OCI-LY1 (cell line): ENCODE measurements at regions not wholly inside any gene's neighbourhood (a gene's known extent, or its start where the extent isn't known, plus 50 kb on each side); places are given as distances from the start of the nearest gene placed in this dataset.

Experiments used
- H2AFZ ChIP-seq: fragments of 200-600 bp; sonication (generic), shearing (Covaris generic); 2 replicates; pipeline ENCODE4 v1.6.0; 2014; ENCODE audit warnings: antibody characterized with exemption, mild to moderate bottlenecking, low read length
- H3F3A ChIP-seq: fragments of 200-600 bp; sonication (generic), shearing (Covaris generic); 2 replicates; pipeline ENCODE4 v1.6.0; 2014; ENCODE audit warnings: mild to moderate bottlenecking, antibody characterized with exemption, low read length, moderate library complexity; ENCODE audit not compliant: insufficient read depth
- H3K27ac ChIP-seq: fragments of 200-600 bp; sonication (generic); 2 replicates; pipeline ENCODE4 v1.5.1; 2014; ENCODE audit warnings: low read length, mixed run types, mild to moderate bottlenecking, low read depth; ENCODE audit not compliant: poor library complexity, severe bottlenecking
- H3K27me3 ChIP-seq: fragments of 200-600 bp; sonication (generic); 2 replicates; pipeline ENCODE4 v1.6.0; 2014; ENCODE audit warnings: antibody characterized with exemption, mild to moderate bottlenecking, low read length, moderate library complexity; ENCODE audit not compliant: insufficient read depth
- H3K36me3 ChIP-seq: fragments of 200-600 bp; sonication (generic); 2 replicates; pipeline ENCODE4 v1.6.1; 2014; ENCODE audit warnings: mild to moderate bottlenecking, antibody characterized with exemption, low read length, moderate library complexity, mixed read lengths; ENCODE audit not compliant: insufficient read depth
- H3K4me1 ChIP-seq: fragments of 200-600 bp; sonication (generic); 2 replicates; pipeline ENCODE4 v1.5.1; 2014; ENCODE audit warnings: mild to moderate bottlenecking, low read length, moderate library complexity; ENCODE audit not compliant: insufficient read depth, severe bottlenecking
- H3K4me2 ChIP-seq: fragments of 200-600 bp; sonication (generic), shearing (Covaris generic); 2 replicates; pipeline ENCODE4 v1.6.1; 2014; ENCODE audit warnings: low read length
- H3K4me3 ChIP-seq: fragments of 200-600 bp; sonication (generic); 2 replicates; pipeline ENCODE4 v1.5.1; 2014; ENCODE audit warnings: low read length, low read depth, mild to moderate bottlenecking, mixed read lengths; ENCODE audit not compliant: poor library complexity, severe bottlenecking
- H3K79me2 ChIP-seq: fragments of 200-600 bp; shearing (Covaris generic); 2 replicates; pipeline ENCODE4 v1.6.1; 2016; ENCODE audit warnings: mixed run types, low read length, mixed read lengths; ENCODE audit not compliant: insufficient read depth
- H3K9ac ChIP-seq: fragments of 200-600 bp; sonication (generic), shearing (Covaris generic); 2 replicates; pipeline ENCODE4 v1.6.1; 2014; ENCODE audit warnings: mild to moderate bottlenecking, low read length, mixed read lengths
- H3K9me2 ChIP-seq: fragments of 200-600 bp; sonication (generic), shearing (Covaris generic); 2 replicates; pipeline ENCODE4 v1.6.1; 2014; ENCODE audit warnings: low read depth, mild to moderate bottlenecking, low read length, mixed read lengths
- H3K9me3 ChIP-seq: fragments of 200-600 bp; shearing (Covaris generic); 2 replicates; pipeline ENCODE4 v1.6.1; 2014; ENCODE audit warnings: low read length, mixed read lengths
- H4K20me1 ChIP-seq: fragments of 200-600 bp; sonication (generic), shearing (Covaris generic); 2 replicates; pipeline ENCODE4 v1.6.0; 2016; ENCODE audit warnings: mild to moderate bottlenecking, low read length; ENCODE audit not compliant: insufficient read depth
- CTCF ChIP-seq: fragments of 200-600 bp; sonication (generic), shearing (Covaris generic); IDR thresholded peaks from 2 replicates; pipeline ENCODE4 v1.5.1; 2017; ENCODE audit warnings: mild to moderate bottlenecking, antibody characterized with exemption, low read length, moderate library complexity, mixed read lengths
- EZH2 ChIP-seq: fragments of 200-600 bp; sonication (generic), shearing (Covaris generic); IDR thresholded peaks from 2 replicates; pipeline ENCODE4 v1.8.0; 2017; ENCODE audit warnings: borderline replicate concordance, mixed run types, mild to moderate bottlenecking, antibody characterized with exemption, low read length, moderate library complexity, mixed read lengths

GRCh38 chr3:135915206-135915605 lies 50.3 kb upstream of the PPP2R3A start:
- Histone ChIP-seq H3K4me3 (no peak overlapping the region), H3K4me1 (no peaks in the 10 kb centered on the region), H3K4me2 (no peak overlapping the region), H3K27ac (no peak overlapping the region), H4K20me1 (no peaks in the 10 kb centered on the region), H2AFZ (no peak overlapping the region), H3F3A (no peaks in the 10 kb centered on the region), H3K27me3 (no peaks in the 10 kb centered on the region), H3K79me2 (no peaks in the 10 kb centered on the region), H3K9me3 (no peaks in the 10 kb centered on the region), H3K36me3 (no peaks in the 10 kb centered on the region), H3K9me2 (no peaks in the 10 kb centered on the region), H3K9ac (no peak overlapping the region)
- TF ChIP-seq CTCF (no peak), EZH2 (no peak)
